ENCODE measurements at regions not wholly inside any gene's neighbourhood (a gene's known extent, or its start where the extent isn't known, plus 50 kb on each side); places are given as distances from the start of the nearest gene placed in this dataset.

GRCh38 chr6:16955899-16956298 is 146.0 kb upstream of the STMND1 start:
- no peak overlapping the region for H3K4me3 ChIP-seq (replicated peaks in 1 of 3; ENCODE audit: insufficient read depth in 1 of 3, low read depth in 1 of 3, low read length in 3 of 3)
- dilution Hi-C loops (cut with MboI; ENCODE audit: extremely low pct_ligation_motif_present, low sequenced_read_pairs) (no loop called here), intact Hi-C loops (cut with micrococcal nuclease) (no loop called here)
- DNase-seq (ENCODE audit: low read depth, low spot score): no peak
- peaks cover 0 to 3% of the 10 kb centered on the region in 2 experiments for H3K27me3 ChIP-seq (ENCODE audit: control insufficient read depth in 2 of 2, insufficient read depth in 2 of 2, low read length in 2 of 2)
- H3K27ac ChIP-seq (ENCODE audit: insufficient read depth, low read depth, low read length): no peak overlapping the region
- peaks cover 5% of the 10 kb centered on the region for H3K4me1 ChIP-seq (ENCODE audit: control insufficient read depth, extremely low read depth, insufficient read depth, low read length)
- ChIA-PET POLR2A (no interaction called here), CTCF (interaction anchor here (1.3 to 6.8 kb wide), 2 partner anchors 9 to 130 kb away, joined by 5 to 41 read pairs; no protein-coding TSS in a partner anchor)
- TF ChIP-seq MYC (IDR thresholded peaks at IDR 0.05; ENCODE audit: low read depth, low read length): no peak
- TF ChIP-seq JUN (IDR thresholded peaks at IDR 0.05; ENCODE audit: borderline replicate concordance, insufficient read depth, insufficient read length, low read depth): no peak
- no peak for TF ChIP-seq POLR2A (IDR thresholded peaks at IDR 0.05; ENCODE audit: low read depth, low read length)
- TF ChIP-seq GATA2 (IDR thresholded peaks at IDR 0.05; ENCODE audit: insufficient read depth, insufficient read length, low read depth, low read length): no peak
- BruUV-seq (replicated peaks): no TSS peak
- H3K9me3 ChIP-seq (replicated peaks; ENCODE audit: control insufficient read depth, insufficient read depth, low read length): no peaks in the 10 kb centered on the region
- H3K9me1 ChIP-seq (replicated peaks; ENCODE audit: control insufficient read depth, extremely low read depth, insufficient read depth, low read length): no peaks in the 10 kb centered on the region
- H4K20me1 ChIP-seq (replicated peaks; ENCODE audit: control insufficient read depth, extremely low read depth, insufficient read depth, low read length): no peaks in the 10 kb centered on the region
- H3K36me3 ChIP-seq (ENCODE audit: control insufficient read depth in 2 of 2, extremely low read depth in 1 of 2, insufficient read depth in 2 of 2, low read length in 2 of 2): no peaks in the 10 kb centered on the region
- no peak overlapping the region for H3K4me2 ChIP-seq (ENCODE audit: insufficient read depth, low read length)
- no peaks in the 10 kb centered on the region for H3K79me2 ChIP-seq (ENCODE audit: control insufficient read depth, insufficient read depth, low read length)
- H2AFZ ChIP-seq (ENCODE audit: low read depth, low read length): no peak overlapping the region
- FAIRE-seq: no peak
- H3K9ac ChIP-seq (replicated peaks; ENCODE audit: extremely low read depth, insufficient read depth, low read length): no peak overlapping the region

- no TSS peak for BruUV-seq (replicated peaks)
- Histone ChIP-seq H4K20me1 (replicated peaks; ENCODE audit: control insufficient read depth, extremely low read depth, insufficient read depth, low read length) (no peaks in the 10 kb centered on the region), H3K27ac (ENCODE audit: insufficient read depth, low read depth, low read length) (no peak overlapping the region), H3K4me2 (ENCODE audit: insufficient read depth, low read length) (no peak overlapping the region), H3K4me1 (ENCODE audit: control insufficient read depth, extremely low read depth, insufficient read depth, low read length) (no peaks in the 10 kb centered on the region), H3K79me2 (ENCODE audit: control insufficient read depth, insufficient read depth, low read length) (no peaks in the 10 kb centered on the region), H3K27me3 (ENCODE audit: control insufficient read depth in 2 of 2, insufficient read depth in 2 of 2, low read length in 2 of 2) (peaks cover 0 to 3% of the 10 kb centered on the region in 2 experiments), H3K9me3 (replicated peaks; ENCODE audit: control insufficient read depth, insufficient read depth, low read length) (no peaks in the 10 kb centered on the region), H3K4me3 (replicated peaks in 1 of 3; ENCODE audit: insufficient read depth in 1 of 3, low read depth in 1 of 3, low read length in 3 of 3) (no peak overlapping the region), H2AFZ (ENCODE audit: low read depth, low read length) (no peak overlapping the region), H3K36me3 (ENCODE audit: control insufficient read depth in 2 of 2, extremely low read depth in 1 of 2, insufficient read depth in 2 of 2, low read length in 2 of 2) (no peaks in the 10 kb centered on the region), H3K9me1 (replicated peaks; ENCODE audit: control insufficient read depth, extremely low read depth, insufficient read depth, low read length) (no peaks in the 10 kb centered on the region), H3K9ac (replicated peaks; ENCODE audit: extremely low read depth, insufficient read depth, low read length) (no peak overlapping the region)
- dilution Hi-C loops (cut with MboI; ENCODE audit: extremely low pct_ligation_motif_present, low sequenced_read_pairs): no loop called here
- FAIRE-seq (no peak), DNase-seq (ENCODE audit: low read depth, low spot score) (no peak)
- CTCF ChIA-PET: interaction anchor here (6.8 kb wide), 1 partner anchor 11 kb away, joined by 41 read pairs; no protein-coding TSS in a partner anchor
- POLR2A ChIA-PET: interaction anchor here (0.6 kb wide), 1 partner anchor 120 kb away, joined by 5 read pairs; no protein-coding TSS in a partner anchor
- intact Hi-C loops (cut with micrococcal nuclease): no loop called here
- TF ChIP-seq GATA2 (IDR thresholded peaks at IDR 0.05; ENCODE audit: insufficient read depth, insufficient read length, low read depth, low read length) (no peak), MYC (IDR thresholded peaks at IDR 0.05; ENCODE audit: low read depth, low read length) (no peak), JUN (IDR thresholded peaks at IDR 0.05; ENCODE audit: borderline replicate concordance, insufficient read depth, insufficient read length, low read depth) (no peak)
- TF ChIP-seq, protein P1, sequence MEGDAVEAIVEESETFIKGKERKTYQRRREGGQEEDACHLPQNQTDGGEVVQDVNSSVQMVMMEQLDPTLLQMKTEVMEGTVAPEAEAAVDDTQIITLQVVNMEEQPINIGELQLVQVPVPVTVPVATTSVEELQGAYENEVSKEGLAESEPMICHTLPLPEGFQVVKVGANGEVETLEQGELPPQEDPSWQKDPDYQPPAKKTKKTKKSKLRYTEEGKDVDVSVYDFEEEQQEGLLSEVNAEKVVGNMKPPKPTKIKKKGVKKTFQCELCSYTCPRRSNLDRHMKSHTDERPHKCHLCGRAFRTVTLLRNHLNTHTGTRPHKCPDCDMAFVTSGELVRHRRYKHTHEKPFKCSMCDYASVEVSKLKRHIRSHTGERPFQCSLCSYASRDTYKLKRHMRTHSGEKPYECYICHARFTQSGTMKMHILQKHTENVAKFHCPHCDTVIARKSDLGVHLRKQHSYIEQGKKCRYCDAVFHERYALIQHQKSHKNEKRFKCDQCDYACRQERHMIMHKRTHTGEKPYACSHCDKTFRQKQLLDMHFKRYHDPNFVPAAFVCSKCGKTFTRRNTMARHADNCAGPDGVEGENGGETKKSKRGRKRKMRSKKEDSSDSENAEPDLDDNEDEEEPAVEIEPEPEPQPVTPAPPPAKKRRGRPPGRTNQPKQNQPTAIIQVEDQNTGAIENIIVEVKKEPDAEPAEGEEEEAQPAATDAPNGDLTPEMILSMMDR (IDR thresholded peaks at IDR 0.05; ENCODE audit: extremely low read depth in 1 of 2, insufficient read depth in 1 of 2, low read depth in 1 of 2, low read length in 2 of 2): no peak
Measured at GRCh38 chr6:16953905-16954304, 147.9 kb upstream of the STMND1 start.

All from endothelial cell of umbilical vein (primary cell).